K562 (cell line): ENCODE measurements at regions not wholly inside any gene's neighbourhood (a gene's known extent, or its start where the extent isn't known, plus 50 kb on each side); places are given as distances from the start of the nearest gene placed in this dataset.

Experiments used
- ATF1 ChIP-seq, 2 experiments: fragments of 450-650 bp in 1 of 2; IDR thresholded peaks; 2 replicates each; pipeline ENCODE4 v1.6.1; 2016; ENCODE audit warnings: missing compliant biosample characterization in 1 of 2, missing genetic modification characterization in 1 of 2
- BHLHE40 ChIP-seq: IDR thresholded peaks from 2 replicates; pipeline ENCODE4 v1.6.1; 2011; ENCODE audit warnings: low read length, improper control_type of control experiment
- BMI1 ChIP-seq: fragments of 150-350 bp; IDR thresholded peaks from 2 replicates; pipeline ENCODE4 v1.6.1; 2014; ENCODE audit warnings: low read length
- C11orf30 ChIP-seq: fragments of 450-650 bp; IDR thresholded peaks from 2 replicates; pipeline ENCODE4 v1.6.1; 2016; ENCODE audit warnings: low read depth, mild to moderate bottlenecking
- CEBPB ChIP-seq: fragments of 450-650 bp; IDR thresholded peaks from 2 replicates; pipeline ENCODE4 v1.6.1; 2016; ENCODE audit warnings: missing genetic modification characterization, missing compliant biosample characterization
- CEBPG ChIP-seq, 3 experiments: fragments of 200-800 bp in 1 of 3; sonication (Bioruptor generic) in 1 of 3; sonication (generic) in 1 of 3; formaldehyde crosslinking in 1 of 3; IDR thresholded peaks in 2 of 3; conservative IDR thresholded peaks in 1 of 3; 2 replicates each; pipeline versions ENCODE4 v1.6.1 to v1.8.0; 2016 to 2022; ENCODE audit warnings: missing compliant biosample characterization in 2 of 3, missing genetic modification characterization in 2 of 3, mild to moderate bottlenecking in 1 of 3, missing genetic modification reagents in 1 of 3
- ELF4 ChIP-seq: fragments of 450-650 bp; formaldehyde crosslinking; IDR thresholded peaks from 2 replicates; pipeline ENCODE4 v1.4.0; 2022; ENCODE audit warnings: missing genetic modification characterization
- ESRRA ChIP-seq: fragments of 450-650 bp; IDR thresholded peaks from 2 replicates; pipeline ENCODE4 v1.6.1; 2014; ENCODE audit warnings: low read depth, mild to moderate bottlenecking, moderate library complexity, borderline replicate concordance
- MTA1 ChIP-seq: fragments of 450-650 bp; IDR thresholded peaks from 2 replicates; pipeline ENCODE4 v1.6.1; 2017; ENCODE audit warnings: borderline replicate concordance
- POLR2B ChIP-seq: fragments of 450-650 bp; IDR thresholded peaks from 2 replicates; pipeline ENCODE4 v1.6.1; 2018; ENCODE audit warnings: low read depth; ENCODE audit not compliant: partially characterized antibody
- SIRT6 ChIP-seq: IDR thresholded peaks from one replicate; pipeline ENCODE4 v1.6.1; 2012; ENCODE audit warnings: low read depth, mild to moderate bottlenecking, control low read depth, inconsistent platforms, low read length, moderate library complexity
- SNIP1 ChIP-seq: fragments of 450-650 bp; IDR thresholded peaks from 2 replicates; pipeline ENCODE4 v1.7.1; 2017; ENCODE audit warnings: low read depth, mild to moderate bottlenecking
- SRF ChIP-seq, 2 experiments: fragments of 250-450, 450-650 bp in 1 of 2; sonication (Bioruptor Pico) in 1 of 2; sonication (generic) in 1 of 2; formaldehyde crosslinking; IDR thresholded peaks; 2 replicates each; pipeline versions ENCODE4 v1.5.0 to v1.5.1; 2020 to 2022; ENCODE audit warnings: mild to moderate bottlenecking in 1 of 2, missing genetic modification reagents in 1 of 2
- TAF7 ChIP-seq: fragments of 450-650 bp; IDR thresholded peaks from 2 replicates; pipeline ENCODE4 v1.6.1; 2016; ENCODE audit warnings: missing genetic modification characterization, missing compliant biosample characterization
- TRIM24 ChIP-seq, 2 experiments: fragments of 450-650 bp; IDR thresholded peaks; 2 replicates each; pipeline ENCODE4 v1.6.1; 2016
- ZNF586 ChIP-seq: fragments of 450-650 bp; formaldehyde crosslinking; conservative IDR thresholded peaks from 2 replicates; pipeline ENCODE4 v1.4.0; 2020; ENCODE audit warnings: mild to moderate bottlenecking, moderate library complexity
- TF ChIP-seq, protein P1 (sequence below): fragments of 200-800 bp; sonication (Bioruptor generic); IDR thresholded peaks from 2 replicates; pipeline ENCODE4 v1.6.1; 2016; ENCODE audit warnings: missing genetic modification characterization, missing compliant biosample characterization
- TF ChIP-seq, protein P2 (sequence below): fragments of 250-450 bp; sonication (Bioruptor Pico); IDR thresholded peaks from 2 replicates; pipeline ENCODE4 v1.8.0; 2022; ENCODE audit warnings: moderate library complexity, mild to moderate bottlenecking, inconsistent platforms
- TF ChIP-seq, protein P3 (sequence below), 2 experiments: fragments of 450-650 bp in 1 of 2; sonication (generic) in 1 of 2; formaldehyde crosslinking in 1 of 2; IDR thresholded peaks in 1 of 2; conservative IDR thresholded peaks in 1 of 2; 2 replicates each; pipeline versions ENCODE4 v1.6.1 to v1.8.1; 2016 to 2023; ENCODE audit warnings: mild to moderate bottlenecking in 2 of 2, moderate library complexity in 2 of 2, inconsistent platforms in 1 of 2, missing genetic modification reagents in 1 of 2
- TF ChIP-seq, protein P4 (sequence below): fragments of 450-650 bp; formaldehyde crosslinking; IDR thresholded peaks from 2 replicates; pipeline ENCODE4 v1.4.0; 2022; ENCODE audit warnings: missing genetic modification characterization
- TF ChIP-seq, protein P5 (sequence below): sonication (generic); formaldehyde crosslinking; IDR thresholded peaks from 2 replicates; pipeline ENCODE4 v1.8.0; 2022; ENCODE audit warnings: mild to moderate bottlenecking, missing genetic modification reagents

DNA sequence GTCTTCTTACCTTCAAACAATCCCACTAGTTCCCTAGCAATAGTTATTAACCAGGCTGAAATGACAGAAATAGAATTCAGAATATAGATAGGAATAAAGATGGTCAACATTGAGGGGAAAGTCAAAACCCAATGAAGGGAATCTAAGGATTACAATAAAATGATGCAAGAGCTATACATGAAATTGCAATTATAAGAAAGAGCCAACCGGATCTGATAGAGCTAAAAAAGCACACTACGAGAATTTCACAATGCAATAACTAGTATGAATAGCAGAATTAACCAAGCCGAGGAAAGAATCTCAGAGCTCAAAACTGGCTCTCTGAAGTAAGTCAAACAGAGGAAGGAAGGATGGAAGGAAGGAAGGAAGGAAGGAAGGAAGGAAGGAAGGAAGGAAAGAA is 288.7 kb upstream of the KCND2 start (continued):
- TF ChIP-seq, protein P1, sequence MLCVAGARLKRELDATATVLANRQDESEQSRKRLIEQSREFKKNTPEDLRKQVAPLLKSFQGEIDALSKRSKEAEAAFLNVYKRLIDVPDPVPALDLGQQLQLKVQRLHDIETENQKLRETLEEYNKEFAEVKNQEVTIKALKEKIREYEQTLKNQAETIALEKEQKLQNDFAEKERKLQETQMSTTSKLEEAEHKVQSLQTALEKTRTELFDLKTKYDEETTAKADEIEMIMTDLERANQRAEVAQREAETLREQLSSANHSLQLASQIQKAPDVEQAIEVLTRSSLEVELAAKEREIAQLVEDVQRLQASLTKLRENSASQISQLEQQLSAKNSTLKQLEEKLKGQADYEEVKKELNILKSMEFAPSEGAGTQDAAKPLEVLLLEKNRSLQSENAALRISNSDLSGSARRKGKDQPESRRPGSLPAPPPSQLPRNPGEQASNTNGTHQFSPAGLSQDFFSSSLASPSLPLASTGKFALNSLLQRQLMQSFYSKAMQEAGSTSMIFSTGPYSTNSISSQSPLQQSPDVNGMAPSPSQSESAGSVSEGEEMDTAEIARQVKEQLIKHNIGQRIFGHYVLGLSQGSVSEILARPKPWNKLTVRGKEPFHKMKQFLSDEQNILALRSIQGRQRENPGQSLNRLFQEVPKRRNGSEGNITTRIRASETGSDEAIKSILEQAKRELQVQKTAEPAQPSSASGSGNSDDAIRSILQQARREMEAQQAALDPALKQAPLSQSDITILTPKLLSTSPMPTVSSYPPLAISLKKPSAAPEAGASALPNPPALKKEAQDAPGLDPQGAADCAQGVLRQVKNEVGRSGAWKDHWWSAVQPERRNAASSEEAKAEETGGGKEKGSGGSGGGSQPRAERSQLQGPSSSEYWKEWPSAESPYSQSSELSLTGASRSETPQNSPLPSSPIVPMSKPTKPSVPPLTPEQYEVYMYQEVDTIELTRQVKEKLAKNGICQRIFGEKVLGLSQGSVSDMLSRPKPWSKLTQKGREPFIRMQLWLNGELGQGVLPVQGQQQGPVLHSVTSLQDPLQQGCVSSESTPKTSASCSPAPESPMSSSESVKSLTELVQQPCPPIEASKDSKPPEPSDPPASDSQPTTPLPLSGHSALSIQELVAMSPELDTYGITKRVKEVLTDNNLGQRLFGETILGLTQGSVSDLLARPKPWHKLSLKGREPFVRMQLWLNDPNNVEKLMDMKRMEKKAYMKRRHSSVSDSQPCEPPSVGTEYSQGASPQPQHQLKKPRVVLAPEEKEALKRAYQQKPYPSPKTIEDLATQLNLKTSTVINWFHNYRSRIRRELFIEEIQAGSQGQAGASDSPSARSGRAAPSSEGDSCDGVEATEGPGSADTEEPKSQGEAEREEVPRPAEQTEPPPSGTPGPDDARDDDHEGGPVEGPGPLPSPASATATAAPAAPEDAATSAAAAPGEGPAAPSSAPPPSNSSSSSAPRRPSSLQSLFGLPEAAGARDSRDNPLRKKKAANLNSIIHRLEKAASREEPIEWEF (CRISPR knock-in tag): no peak
- TF ChIP-seq SNIP1: no peak
- no peak for TF ChIP-seq C11orf30
- TF ChIP-seq, protein P2, sequence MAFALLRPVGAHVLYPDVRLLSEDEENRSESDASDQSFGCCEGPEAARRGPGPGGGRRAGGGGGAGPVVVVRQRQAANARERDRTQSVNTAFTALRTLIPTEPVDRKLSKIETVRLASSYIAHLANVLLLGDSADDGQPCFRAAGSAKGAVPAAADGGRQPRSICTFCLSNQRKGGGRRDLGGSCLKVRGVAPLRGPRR (CRISPR knock-in tag): no peak
- no peak for TF ChIP-seq ZNF586 (CRISPR knock-in tag)
- TF ChIP-seq BHLHE40: no peak
- TF ChIP-seq BMI1: no peak
- peak; percentile 53 for TF ChIP-seq CEBPB (tag)
- TF ChIP-seq TRIM24 (IDR thresholded peaks at IDR 0.05): peak; percentile 87 to 88; a peak in 3 of 4 replicates
- TF ChIP-seq SIRT6: no peak
- TF ChIP-seq, protein P3, sequence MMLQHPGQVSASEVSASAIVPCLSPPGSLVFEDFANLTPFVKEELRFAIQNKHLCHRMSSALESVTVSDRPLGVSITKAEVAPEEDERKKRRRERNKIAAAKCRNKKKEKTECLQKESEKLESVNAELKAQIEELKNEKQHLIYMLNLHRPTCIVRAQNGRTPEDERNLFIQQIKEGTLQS (IDR thresholded peaks at IDR 0.05): peak; percentile 40; the same call in 1 of the 2 replicates
- TF ChIP-seq, protein P3 (CRISPR knock-in tag; conservative IDR thresholded peaks at IDR 0.05): no peak
- no peak for TF ChIP-seq TAF7 (tag)
- no peak for TF ChIP-seq SRF (CRISPR knock-in tag; IDR thresholded peaks at IDR 0.05)
- TF ChIP-seq, protein P4, sequence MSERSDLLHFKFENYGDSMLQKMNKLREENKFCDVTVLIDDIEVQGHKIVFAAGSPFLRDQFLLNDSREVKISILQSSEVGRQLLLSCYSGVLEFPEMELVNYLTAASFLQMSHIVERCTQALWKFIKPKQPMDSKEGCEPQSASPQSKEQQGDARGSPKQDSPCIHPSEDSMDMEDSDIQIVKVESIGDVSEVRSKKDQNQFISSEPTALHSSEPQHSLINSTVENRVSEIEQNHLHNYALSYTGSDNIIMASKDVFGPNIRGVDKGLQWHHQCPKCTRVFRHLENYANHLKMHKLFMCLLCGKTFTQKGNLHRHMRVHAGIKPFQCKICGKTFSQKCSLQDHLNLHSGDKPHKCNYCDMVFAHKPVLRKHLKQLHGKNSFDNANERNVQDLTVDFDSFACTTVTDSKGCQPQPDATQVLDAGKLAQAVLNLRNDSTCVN: 0 out of 2 replicates have a peak, but pooled peaks have one; percentile 22
- TF ChIP-seq, protein P5, sequence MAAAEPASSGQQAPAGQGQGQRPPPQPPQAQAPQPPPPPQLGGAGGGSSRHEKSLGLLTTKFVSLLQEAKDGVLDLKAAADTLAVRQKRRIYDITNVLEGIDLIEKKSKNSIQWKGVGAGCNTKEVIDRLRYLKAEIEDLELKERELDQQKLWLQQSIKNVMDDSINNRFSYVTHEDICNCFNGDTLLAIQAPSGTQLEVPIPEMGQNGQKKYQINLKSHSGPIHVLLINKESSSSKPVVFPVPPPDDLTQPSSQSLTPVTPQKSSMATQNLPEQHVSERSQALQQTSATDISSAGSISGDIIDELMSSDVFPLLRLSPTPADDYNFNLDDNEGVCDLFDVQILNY: no peak
- TF ChIP-seq MTA1: no peak
- no peak for TF ChIP-seq ESRRA
- TF ChIP-seq CEBPG (CRISPR knock-in tag; IDR thresholded peaks at IDR 0.05): no peak
- TF ChIP-seq CEBPG (tag; conservative IDR thresholded peaks at IDR 0.05 in 1 of 2, IDR thresholded peaks at IDR 0.05 in 1 of 2): peak; percentile 35 to 80; a peak in 3 of 4 replicates
- no peak for TF ChIP-seq ATF1 (CRISPR knock-in tag; IDR thresholded peaks at IDR 0.05)
- TF ChIP-seq ATF1 (tag; IDR thresholded peaks at IDR 0.05): no peak
- no peak for TF ChIP-seq POLR2B
- 0 out of 2 replicates have a peak, but pooled peaks have one; percentile 18 for TF ChIP-seq ELF4 (CRISPR knock-in tag)
